ENCODE measurements at regions not wholly inside any gene's neighbourhood (a gene's known extent, or its start where the extent isn't known, plus 50 kb on each side); places are given as distances from the start of the nearest gene placed in this dataset.

DNA sequence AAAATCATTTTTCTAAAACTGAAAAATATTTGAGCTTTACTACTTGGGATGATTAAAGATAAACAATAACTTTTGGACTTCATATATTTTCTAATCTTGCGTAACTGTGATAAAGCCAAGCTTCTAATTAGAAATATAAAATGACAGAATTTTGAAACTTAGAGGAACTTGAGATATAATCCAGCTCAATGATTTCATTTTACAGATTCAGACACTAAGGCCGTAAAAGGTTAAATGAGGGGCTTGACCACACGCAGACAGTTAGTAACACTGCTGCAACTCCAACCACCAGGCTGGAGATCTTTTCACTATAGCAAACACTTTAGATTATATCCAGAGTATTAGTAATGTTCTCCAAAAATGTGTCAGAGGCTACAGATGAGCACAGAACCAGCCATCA, 445.5 kb downstream of the ZEB2 start:
- DNase-seq, result no peak

DNA sequence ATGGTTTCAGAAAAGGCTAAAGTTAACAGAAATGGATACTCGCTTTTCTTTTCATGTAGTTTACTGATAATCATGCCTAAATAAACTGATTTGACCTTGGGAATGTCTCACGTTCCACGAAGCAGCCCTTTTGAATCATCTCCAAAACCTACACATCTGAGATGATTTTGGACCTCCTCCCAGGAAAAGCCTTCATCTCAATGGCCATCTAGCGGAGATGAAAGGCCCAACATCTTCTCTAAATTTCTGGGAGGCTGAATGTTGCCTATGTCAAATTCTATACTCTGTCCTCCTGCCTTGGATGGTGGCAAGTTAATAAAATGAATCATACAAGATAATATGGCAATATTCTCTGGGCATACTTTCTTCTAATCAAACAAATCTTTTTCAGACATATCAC, 448.5 kb downstream of the ZEB2 start:
- no peak for DNase-seq

GRCh38 chr2:144067506-144067905, 452.4 kb downstream of the ZEB2 start:
- DNase-seq, result no peak

- DNase-seq, result no peak
These were observed 456.3 kb downstream of the ZEB2 start for GRCh38 chr2:144063602-144064001.

GRCh38 chr2:144054911-144055310, 465.0 kb downstream of the ZEB2 start:
- DNase-seq, result no peak

- DNase-seq, result no peak
These were observed 467.8 kb downstream of the ZEB2 start for GRCh38 chr2:144052083-144052482.

GRCh38 chr2:144049137-144049536, 470.8 kb downstream of the ZEB2 start:
- DNase-seq, result no peak

DNA sequence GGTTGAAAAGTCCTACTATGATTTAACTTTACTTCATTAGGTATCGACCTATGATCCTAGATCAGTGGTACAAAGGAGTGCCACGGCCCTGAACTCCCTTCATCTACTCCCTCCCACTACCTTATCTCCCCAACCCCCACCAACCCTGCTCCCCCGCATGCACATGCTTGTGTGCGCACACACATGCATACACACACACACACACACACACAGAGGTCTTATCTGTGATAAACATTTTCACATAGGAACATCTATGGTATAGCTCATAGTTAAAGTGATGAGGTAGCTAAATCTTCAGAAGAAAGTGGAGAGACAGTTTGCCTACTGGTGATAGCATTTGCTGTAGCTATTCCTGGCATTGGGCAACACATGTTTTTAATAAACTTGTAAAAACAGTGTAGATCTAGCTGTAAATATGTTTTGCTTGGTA, 471.3 kb downstream of the ZEB2 start:
- no peak for DNase-seq

DNA sequence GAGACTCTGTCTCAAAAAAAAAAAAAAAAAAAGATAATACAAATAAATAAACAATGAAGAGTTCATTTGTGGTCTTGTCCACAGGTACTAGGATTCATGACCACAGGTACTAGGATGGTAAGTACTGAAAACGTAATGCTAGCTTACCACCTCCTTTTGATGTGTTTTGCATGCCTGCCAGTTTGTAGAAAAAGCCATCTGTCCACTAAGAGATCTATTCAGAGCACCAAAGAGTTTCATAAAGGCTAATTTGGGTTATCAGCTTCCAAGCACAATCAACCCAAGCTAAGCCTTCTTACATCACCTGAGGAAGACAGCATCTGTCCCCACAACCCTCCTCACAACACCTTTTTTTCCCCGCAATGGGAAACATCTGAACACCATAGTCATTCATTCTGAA, 477.2 kb downstream of the ZEB2 start:
- peak in 1 of 2 experiments; percentile 7 for DNase-seq

- DNase-seq, result no peak
These were observed 478.3 kb downstream of the ZEB2 start for GRCh38 chr2:144041612-144042011.

DNA sequence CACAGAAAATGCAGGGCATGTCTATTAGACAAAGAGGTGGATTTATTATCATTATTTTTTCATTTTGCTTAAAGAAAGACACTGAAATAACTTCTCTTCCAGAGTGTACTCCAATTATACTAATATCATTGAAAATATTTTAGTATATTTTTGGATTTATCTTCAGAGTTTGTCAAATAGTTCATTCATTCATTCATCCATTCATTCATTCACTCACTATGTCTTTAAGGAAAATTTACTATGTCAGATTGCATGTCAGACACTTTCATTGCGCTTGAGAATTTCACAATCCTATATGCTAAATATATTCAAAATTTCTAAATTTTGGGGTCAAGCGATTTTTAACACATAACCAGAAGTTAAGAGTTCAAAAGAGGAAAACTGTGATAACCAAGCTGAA, 479.1 kb downstream of the ZEB2 start:
- no peak for DNase-seq

GRCh38 chr2:144032566-144032965, 487.4 kb downstream of the ZEB2 start:
- no peak for DNase-seq

DNA sequence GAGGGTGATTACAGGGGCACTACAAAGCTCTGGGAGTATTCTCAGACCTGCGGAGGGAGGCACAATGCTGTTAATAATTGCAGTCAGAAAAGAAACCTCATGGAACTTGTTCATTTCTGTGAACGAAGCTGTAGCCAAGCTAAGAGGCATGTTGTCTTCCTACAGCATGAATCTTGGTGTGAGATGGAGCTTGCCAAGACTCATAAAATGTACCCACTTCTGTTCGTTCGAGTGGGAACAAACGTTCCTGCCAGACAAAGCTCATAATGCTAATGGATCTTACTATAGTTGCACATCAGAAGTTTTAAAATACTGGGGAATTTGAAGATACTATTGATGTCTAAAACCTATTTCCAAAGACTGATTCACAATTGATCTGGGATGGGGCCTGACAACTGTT, 489.1 kb downstream of the ZEB2 start:
- no peak for DNase-seq

GRCh38 chr2:144027593-144027992, 492.3 kb downstream of the ZEB2 start:
- no peak for DNase-seq

DNA sequence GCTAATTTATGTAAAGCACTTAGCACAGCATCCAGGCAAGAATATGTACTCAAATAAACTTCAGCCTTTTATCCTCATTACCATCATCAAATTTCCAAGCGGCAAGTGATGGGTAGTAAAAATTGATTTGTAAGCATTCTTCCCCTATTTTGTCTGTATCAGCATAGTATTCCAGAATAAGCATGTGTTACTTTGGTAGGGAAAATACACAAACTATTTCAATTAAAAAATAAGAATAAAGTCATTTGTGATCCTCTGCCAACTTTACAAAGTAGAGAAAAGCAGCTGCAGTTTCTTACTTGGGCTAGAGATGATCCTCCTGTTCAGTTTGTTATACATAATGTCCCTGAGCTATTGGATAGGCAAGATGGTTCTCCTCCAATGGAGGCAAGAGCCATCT, 493.2 kb downstream of the ZEB2 start:
- no peak for DNase-seq

DNA sequence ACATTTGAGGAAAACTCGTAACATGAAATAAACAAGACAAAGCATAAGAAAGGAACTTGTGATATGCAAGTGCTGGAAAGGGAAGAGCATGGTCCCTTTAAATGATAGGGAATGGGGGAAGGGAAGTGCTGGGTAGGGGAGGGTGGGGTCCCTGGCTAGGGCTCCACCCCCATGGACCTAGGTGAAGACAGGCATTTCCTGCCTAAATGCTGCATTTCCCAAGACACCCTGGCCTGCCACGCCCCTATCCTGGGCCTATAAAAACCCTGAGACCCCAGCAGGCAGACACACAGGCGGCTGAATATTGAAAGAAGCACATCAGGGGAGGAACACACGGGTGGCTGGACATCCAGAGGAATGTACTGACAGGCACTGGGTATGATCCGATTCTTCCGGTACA, 499.9 kb downstream of the ZEB2 start:
- no peak for DNase-seq

DNA sequence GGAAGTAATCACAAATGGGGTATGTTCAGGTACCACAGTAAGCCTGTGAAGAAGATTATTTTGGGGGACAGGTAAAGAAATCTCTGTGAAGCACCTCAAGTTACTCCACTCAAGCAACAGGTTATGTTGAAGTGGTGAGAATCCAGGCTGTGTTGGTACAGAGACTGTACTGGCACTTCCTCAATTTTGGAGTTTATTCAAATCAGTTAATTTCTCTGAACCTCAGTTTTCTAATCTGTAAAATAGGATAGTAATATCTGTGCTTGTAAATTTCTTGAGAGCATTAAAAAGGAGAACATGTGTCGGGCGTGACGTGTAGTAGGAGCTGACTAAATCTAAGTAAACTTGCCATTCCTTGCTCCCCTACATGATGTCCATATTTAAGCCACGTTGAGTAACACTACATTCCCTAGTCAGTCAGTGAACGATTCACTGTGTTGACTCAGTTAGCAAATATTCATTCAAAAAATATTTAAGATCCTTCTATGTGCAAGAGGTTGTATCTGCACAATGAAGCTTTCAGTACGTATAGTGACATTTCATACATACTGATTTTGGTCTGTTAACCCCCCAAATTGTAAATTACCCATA, 504.2 kb downstream of the ZEB2 start:
- DNase-seq, result no peak

DNA sequence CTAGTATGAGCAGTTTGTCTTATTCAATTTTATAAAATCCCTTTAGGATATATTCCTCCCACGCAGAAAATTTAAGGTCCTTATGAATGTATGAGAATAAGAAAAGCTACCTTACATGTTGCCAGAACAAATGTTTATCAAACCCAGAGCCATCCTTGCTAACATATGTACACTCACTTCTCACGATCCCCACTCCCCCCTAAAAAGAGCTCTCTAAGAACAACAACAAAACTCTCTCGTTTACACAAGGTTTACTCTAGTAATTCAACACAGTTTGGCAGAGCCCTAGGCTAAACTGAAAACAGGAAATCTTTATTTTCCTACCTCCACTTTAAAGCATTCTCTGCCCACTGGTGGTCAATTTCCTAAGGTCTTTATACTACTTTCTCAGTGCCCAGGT, 504.9 kb downstream of the ZEB2 start:
- no peak for DNase-seq

- no peak for DNase-seq
These were observed 505.8 kb downstream of the ZEB2 start for GRCh38 chr2:144014103-144014502.

DNA sequence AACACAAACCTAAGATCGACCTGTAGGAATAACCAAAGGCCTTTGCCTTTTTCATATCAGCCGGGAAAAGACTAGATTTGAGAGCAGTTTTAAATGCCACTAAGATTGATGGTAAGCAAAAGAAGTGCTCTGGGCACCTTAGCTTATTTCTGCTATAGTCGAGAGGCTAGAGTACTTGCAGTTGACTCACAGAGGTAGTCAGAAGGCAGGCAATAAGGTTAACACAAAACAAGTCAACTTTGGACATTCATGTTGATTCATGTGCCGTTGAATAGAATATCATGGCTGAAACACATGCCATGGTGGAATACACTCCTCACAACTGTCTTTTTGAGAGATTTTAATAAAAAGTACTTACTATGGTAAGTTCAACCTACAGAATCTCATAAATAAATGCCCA, 507.6 kb downstream of the ZEB2 start:
- DNase-seq, result no peak

GRCh38 chr2:144011553-144011952, 508.4 kb downstream of the ZEB2 start:
- DNase-seq, result no peak

- DNase-seq, result no peak
These were observed 508.8 kb downstream of the ZEB2 start for GRCh38 chr2:144011098-144011497.

GRCh38 chr2:144010096-144010836, 509.7 kb downstream of the ZEB2 start:
- no peak for DNase-seq

GRCh38 chr2:144006139-144006538, 513.8 kb downstream of the ZEB2 start:
- no peak for DNase-seq

- no peak for DNase-seq
These were observed 515.2 kb downstream of the ZEB2 start for GRCh38 chr2:144004742-144005141.
